Tibial nerve (tissue), 3 donors: ENCODE measurements at regions not wholly inside any gene's neighbourhood (a gene's known extent, or its start where the extent isn't known, plus 50 kb on each side); places are given as distances from the start of the nearest gene placed in this dataset.

Experiments
- EP300 ChIP-seq, 2 donors: sonication (generic); formaldehyde crosslinking; IDR thresholded peaks; one replicate each; pipeline ENCODE4 v1.6.1; 2017; ENCODE audit warnings: antibody characterized with exemption in 2 of 2, mild to moderate bottlenecking in 1 of 2
- POLR2A ChIP-seq, 2 donors: fragments of 450-650 bp; IDR thresholded peaks; one replicate each; pipeline ENCODE4 v1.6.1; 2017; ENCODE audit warnings: antibody characterized with exemption in 2 of 2, mild to moderate bottlenecking in 2 of 2, moderate library complexity in 2 of 2

DNA sequence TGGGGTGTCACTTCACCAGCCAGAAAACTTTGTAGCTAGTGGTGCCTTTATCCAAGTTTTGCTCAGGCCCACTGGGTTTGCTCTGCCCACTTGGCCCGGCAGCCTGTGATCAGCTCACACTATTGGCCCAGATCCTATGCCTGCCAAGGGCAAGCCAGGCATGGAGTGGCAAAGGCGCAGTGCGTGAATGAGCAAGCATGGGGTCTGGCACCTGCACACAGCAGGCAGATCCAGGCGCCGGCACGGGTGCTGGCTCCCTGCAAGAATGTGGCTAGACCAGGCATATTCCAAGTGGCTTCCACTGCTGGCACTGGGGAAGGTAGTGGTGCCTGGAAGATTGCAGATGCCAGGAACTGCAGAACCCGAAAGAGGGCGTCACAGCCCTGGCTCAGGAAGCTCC is 346.9 kb downstream of the LMBRD1 start:
- TF ChIP-seq POLR2A (IDR thresholded peaks at IDR 0.05), result no peak
- TF ChIP-seq EP300 (IDR thresholded peaks at IDR 0.05), result no peak
